Retina (tissue), 1 donor: ENCODE measurements at regions not wholly inside any gene's neighbourhood (a gene's known extent, or its start where the extent isn't known, plus 50 kb on each side); places are given as distances from the start of the nearest gene placed in this dataset.

Experiments
- DNase-seq: peaks from one replicate; pipeline ENCODE4 v3.0.0-alpha.2; 2016

DNA sequence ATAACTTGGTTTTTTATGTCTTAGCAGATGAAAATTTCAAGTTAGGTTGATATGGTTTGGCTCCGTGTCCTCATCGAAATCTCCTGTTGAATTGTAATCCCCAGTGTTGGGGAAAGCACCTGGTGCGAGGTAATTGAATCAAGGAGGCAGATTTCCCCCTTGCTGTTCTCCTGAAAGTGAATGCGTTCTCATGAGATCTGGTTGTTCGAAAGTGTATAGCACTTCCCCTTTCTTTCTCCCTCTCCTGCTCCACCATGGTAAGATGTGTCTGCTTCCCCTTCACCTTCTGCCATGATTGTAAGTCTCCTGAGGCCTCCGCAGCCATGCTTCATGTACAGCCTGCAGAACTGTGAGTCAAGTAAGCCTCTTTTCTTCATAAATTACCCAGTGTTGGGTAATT, 242.1 kb upstream of the TNP1 start:
- DNase-seq, result no peak

DNA sequence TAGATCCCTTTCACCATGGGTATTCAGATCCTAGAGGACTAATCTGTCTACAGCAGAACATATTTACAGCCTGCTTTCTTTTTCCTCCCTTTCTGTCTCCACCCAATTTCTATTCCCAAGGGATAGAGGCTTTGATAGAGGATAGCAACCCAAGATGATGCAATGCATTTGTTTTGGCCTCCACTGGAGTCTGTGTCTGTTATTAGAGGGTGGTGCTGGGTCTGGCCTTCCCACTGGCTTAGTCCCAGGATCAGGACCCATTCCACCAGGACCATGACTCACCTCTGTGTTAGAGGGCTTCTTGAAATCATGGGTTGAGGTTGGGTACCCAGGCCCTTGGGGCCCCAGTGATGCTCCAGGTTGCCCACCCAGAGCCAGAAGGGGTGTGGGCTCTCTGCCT, 239.7 kb upstream of the TNP1 start:
- no peak for DNase-seq

DNA sequence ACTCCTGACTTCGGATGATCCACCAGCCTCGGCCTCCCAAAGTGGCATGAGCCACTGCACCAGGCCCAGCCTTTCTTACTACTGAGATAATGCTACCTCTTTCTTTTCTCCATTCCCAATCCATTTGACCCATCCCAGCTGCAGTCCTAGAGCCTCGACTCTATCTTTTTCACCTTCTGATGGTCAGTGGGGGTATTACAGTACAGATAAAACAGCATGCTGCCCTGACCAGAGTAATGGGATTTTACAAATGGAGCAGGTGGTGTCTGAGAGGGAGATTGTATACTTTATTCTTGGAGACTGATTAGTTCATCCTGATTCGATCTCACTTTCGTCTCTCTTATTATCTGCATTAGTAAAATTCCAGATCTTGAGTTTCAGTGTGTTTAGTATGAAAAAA, 238.6 kb upstream of the TNP1 start:
- DNase-seq, result no peak

DNA sequence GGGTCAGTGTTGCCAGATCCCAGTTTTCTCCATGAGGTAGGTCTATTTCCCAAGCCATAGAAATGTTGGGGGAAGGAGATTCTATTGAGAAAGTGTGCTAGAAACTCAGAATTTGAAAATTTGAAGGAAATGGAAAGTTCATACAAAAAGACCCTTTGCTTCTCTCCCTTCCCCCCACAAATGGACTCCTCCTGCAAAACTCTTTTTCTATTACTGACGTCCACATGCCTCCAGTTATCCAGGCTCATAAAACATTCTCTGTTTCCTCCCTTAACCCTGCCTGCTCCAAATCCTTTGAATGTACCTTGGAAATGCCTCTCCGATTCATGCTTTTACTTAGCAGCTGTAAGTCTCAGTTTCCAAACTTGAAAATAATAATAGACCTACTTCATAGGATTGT, 237.5 kb upstream of the TNP1 start:
- no peak for DNase-seq

DNA sequence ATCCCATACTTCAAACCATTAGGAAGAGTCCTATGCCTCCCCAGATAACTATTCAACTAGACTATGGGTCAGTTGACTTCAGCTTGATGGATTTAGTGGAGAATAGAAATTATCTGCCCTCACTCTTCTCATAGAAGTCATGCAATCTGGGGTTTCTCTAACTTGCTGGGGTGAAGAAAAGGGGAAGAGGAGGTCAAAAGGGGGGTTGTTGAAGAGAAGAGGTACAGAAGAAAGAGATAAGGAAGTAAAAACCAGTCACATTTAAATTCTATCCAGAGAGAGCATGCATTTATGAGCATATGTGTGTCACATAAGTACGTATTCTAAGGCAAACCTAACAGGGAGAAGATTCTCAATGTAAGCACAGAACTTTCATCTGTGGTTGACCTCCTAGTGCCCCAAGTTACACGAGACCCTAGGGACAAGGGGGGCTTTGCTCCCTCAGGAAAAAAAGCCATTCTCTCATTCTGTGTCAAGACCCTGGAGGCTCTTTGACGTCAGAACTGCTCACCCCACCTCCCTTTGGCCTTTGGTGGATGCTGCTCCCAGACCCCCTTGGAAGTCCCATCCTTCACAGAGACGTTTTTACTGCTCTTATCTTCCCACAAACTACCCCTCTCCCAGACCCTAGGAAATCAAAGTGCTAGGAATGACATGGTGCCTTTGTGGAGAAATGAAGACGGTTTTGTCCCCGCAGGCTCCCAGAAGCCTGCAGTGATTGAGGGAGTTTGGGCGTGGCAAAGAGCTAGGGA, 236.8 kb upstream of the TNP1 start:
- DNase-seq, result no peak

DNA sequence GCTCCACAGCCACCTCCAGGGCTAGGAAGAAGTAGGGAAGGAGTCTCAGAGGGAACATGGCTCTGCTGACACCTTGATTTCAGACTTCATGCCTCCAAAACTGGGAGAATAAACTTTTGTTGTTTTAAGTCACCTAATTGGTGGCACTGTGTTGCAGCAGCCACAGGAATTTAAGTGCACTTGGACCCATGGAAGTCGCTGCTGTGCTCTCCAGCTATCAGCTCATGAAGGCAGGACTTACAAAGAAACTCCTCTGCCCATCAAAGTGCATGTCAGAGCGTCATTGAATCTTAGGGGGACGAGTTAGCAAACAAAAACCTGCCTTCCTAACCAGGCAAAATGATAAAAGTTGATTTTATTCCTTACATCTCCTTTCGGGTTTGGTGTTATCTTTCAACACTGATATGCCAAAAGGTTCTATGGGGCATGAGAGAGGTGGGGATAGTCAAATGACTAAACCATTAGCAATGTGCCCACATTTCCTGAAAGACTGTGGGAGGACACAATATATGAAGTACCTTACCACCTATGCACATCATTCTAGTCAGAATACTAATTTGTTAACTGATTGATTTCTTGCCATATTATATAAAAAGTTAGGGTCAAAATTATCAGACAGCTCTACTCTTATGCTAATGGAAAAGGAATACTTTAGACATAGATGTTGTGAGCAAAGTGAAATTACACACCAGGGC, 235.8 kb upstream of the TNP1 start:
- no peak for DNase-seq

DNA sequence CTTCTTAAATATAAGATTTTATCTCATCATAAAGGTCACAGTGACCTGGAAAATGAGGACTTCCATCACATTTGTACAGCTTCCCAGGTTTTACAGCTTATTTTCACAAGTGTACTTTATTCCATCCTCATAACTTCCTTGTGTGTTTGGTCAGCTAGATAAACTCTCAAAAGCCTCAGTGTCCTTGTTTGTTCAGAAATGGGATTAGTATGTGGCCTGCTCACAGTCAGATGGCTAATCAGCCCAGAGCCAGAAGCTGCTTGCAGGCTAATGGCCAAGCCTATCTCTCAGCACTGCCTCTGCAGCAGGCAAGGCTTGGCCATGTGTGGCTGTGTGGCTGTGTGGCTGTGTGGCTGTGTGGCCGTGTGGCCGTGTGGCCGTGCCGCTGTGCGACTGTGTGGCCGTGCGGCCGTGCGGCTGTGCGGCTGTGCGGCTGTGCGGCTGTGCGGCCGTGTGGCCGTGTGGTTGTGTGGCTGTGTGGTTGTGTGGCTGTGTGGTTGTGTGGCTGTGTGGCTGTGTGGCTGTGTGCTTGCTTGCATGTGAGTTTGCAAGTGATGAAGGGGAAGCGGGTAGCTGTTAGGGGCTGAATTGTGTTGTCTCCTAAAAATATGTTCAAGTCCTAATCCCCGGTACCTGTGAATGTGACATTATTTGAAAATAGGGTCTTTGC, 233.0 kb upstream of the TNP1 start:
- no peak for DNase-seq

DNA sequence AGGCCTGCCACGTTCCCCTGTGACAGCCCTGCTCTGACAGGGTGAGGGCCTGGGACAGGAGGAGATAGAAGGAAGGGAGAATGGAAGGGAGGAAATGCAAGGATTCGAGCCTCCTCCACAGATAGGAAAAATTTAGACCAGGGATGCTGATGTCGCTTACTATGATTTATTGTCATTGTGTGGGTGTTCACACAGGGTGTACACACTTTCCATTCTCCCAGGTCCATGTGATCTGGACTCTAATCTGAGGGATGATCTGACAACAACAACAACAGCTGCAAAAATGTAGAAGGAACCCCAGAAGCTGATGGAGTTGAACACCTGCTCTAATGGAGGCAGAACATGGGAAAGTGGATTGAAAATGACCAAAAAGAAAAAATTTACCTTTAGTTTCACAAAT, 231.7 kb upstream of the TNP1 start:
- DNase-seq, result no peak

DNA sequence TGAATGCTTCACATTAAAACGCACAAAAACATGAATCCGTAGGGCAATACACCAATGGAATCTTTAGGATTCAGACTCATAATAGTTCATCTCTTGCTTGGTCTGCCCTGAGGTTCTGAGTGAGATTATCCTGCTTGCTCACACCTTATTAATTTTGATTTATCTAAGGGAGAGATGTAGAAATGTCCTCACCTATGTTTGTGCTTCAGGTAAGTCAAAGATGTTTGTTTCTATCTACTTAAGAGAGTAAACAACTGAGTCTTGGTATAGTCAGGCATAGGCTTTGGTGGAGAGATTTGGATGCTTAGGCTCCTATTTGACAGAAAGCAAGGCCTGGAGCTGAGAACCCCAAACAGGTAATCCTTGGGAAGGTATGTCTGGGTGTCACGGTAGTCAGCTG, 231.0 kb upstream of the TNP1 start:
- DNase-seq, result no peak

DNA sequence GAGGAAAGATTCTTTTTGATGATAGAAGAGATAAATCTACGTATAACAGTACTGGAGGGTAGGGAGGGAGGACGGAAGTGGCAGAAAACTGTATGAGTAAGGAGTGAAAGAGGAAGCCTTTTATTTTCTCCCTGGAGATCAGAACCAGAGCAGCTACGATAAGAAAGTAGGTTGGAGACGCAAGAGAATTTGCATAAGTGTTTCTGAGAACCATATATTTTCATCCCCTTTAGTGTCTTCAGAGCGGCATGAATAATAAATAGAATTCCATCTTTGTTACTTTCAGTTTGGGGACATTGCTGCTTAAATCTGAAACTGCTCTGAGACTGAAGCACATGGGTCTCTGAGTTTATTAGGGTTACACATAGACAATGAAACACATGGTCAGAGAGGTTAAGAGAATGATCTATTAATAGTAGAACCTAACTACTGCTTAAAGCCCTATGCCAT, 230.2 kb upstream of the TNP1 start:
- no peak for DNase-seq

DNA sequence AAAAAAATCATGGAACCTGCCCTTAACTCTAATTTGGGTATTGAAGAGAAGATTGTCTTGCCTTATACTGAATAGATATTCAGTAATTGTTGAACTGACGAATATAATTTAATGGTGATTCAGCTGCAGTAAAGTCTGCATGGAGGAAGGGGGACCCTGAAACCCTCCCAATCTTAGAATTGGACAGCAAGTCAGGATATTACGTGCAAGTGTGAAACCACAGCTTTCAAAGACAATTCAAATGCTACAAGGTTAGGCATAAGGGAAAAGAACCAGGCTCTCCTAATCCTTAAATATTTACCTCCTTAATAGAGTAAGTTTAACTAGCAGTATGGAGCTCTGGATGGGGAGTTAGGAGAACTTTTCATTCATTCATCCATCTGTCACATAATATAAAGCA, 226.9 kb upstream of the TNP1 start:
- no peak for DNase-seq

DNA sequence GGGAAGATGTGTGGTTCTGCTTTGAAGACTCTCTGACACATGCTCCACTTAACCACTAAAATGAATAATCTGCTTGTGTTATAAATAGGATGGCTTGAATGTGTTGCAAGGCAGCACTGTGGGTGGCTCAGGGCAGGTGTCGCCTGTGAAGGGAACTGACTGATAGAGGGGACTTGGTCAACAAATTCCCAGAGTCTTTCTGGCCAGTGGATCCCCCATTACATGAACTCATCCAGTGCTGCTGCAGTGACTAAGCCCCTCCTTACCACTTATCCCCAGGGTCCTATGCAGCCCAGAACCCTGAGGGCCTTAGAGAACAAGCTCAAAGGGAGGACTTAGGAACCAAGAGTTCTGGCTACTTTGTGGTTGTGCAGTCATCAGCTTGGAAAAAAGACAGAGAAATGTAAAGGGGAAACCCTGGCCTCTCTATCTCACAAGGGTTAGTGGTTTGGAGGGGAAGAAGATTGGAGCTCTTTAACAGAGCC, 226.2 kb upstream of the TNP1 start:
- no peak for DNase-seq

DNA sequence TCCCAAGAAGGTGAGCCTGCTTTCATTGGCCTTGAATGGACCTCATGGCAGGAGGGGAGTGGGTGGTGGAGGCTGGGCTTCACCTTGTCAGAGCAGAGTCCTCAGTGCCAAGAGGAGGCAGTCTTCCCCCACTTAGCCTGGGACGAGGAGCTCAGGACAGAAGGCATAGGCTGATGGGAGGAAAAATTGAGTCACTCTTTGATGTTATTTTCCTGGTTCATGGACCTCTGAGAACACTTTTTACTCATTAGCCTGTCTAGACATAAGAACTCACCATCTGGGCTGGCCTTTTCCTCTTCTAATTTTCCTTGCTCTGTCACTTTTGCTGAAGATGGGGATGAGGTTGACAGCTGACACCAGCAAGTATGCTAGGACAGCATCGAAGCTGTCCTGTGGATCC, 225.7 kb upstream of the TNP1 start:
- DNase-seq, result no peak

DNA sequence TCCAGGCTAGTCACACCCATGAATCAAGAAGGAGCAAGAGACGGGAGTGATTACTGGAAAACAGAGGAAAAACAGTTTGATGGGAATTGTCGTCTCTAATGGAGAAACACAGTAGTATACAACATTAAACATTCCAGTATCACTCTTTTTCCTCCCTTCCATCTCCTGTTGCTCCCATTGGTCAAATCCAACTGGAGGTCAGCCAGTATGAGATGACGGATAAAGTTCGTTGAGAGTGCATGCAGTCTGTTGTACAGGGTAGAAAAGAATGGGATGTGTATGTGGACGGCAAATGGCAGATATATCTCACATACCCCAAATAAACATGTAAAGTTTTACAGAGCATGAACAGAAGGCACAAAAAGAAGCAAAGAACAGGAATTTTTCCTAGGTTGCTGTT, 221.9 kb upstream of the TNP1 start:
- no peak for DNase-seq

DNA sequence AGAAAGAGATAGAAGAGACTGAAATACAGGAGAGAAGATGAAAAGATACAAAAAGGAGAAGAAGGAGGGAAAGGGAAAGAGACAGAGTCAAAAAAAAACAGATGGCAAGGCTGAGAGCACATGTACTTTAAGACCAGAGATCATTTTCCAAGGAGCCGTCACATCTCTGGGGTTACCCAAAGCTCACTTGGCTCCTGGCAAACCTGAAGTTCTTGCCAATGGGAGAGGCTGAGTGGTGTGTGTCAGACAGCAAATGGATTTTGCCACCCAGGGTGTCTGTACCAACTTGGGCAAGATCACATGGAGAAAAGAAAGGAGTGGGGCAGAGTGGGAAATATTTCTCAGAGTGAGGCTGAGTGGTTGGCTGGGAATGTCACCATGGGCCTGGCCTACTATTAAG, 219.3 kb upstream of the TNP1 start:
- no peak for DNase-seq

DNA sequence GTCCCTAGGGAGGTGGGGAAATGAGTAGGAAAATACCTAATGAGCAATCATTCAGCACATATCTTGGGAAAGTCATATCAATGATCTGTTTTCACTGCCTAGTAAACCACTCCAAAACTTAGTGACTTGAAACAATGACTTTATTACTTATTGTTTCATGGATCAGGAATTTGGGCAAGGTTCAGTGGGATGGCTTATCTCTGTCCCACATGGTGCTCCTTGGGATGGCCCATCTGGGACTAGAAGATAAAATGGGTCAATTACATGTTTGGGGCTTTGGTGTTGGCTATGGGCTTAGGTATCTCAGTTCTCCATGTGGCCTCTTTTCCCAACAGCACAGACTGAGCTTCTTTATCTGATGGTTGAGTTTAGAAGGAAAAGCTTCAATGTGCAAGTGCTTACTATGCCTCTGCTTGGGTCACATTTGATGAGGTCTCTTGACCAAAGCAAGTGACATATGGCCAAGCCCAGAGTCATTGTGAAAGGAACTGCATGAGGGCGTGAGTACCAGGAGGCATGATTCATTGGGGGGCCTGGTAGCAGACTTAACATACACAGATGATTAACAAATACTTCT, 218.1 kb upstream of the TNP1 start:
- DNase-seq, result no peak

DNA sequence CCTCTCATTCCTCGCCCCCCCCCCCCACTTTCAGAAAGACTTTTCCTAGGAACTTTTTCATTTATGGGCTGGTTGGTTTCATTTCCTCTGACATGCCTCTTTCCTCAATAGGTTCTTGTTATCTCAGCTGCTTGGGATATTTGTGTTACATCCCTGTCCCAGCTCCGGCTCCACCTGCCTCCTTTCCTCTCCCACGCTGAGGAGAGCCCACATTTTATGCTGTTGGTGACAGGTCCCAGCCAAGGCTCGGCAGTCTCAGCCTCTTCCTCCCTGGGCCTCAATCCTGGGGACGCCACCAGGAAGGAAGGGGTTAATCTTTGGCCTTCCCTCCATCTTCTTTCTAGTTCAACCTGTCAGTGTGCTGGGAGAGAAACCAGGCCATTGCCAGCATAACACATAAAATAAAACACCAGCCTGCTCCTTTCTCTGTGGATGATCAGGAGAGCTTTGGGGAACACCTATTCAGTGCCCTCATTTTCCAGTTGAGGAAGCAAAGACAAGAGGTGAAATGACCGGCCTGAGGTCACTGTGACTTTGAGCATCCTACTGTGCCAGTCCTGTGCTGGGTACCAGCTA, 216.9 kb upstream of the TNP1 start:
- DNase-seq, result no peak

DNA sequence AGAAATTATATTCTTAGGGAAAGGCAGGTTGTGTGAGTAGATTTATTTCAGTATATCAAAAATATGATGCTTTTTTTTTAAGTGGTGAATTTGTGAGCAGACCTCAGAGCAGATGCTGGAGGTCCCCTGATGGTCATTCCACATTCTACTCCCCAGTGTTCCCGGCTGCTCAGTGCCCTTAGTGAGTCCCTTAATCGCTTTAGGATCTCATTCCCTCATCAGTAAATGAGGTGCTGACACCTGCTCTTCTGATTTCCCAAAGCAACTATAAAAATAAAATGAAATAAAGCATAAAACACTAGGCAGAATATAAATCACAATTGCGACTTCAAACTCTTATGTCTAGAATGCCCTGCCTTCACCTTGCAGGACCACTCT, 216.2 kb upstream of the TNP1 start:
- DNase-seq, result no peak

DNA sequence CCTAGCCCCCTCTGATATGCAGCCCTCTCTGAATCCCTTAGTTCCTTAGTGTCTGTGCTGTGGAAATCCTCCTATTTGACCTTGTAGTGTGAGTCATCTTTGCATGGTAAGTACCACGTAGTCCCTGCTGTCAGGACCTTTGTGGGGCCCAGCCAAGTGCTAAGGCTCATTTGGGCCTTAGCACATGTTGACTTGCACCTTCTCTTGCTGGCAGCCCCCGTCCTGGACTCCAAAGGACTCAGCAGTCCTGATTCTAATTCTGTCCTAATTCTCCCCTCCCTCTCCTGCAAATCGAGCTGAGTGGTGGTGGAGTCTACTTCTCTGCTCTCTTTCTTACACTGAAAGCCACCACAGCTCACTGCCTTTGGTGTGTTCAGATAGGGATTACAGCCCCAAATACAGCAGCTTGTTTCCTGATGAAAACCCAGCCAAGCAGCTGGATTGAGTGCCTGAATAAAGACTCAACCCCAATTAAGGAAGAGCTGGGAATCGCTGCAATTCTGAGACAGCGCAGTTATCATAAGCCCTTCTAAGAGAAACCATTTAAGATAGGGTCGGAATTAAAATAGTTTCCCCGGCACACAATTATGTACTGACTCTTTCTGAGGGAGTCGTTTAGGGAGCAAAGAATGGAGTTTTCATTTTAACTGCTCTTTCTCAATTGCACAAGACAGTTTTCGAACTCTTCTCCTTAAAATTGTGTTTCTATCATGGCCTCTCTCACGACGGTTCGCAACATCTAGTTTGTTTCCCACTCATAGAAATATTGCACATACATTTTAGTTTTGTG, 215.6 kb upstream of the TNP1 start:
- DNase-seq, result no peak

DNA sequence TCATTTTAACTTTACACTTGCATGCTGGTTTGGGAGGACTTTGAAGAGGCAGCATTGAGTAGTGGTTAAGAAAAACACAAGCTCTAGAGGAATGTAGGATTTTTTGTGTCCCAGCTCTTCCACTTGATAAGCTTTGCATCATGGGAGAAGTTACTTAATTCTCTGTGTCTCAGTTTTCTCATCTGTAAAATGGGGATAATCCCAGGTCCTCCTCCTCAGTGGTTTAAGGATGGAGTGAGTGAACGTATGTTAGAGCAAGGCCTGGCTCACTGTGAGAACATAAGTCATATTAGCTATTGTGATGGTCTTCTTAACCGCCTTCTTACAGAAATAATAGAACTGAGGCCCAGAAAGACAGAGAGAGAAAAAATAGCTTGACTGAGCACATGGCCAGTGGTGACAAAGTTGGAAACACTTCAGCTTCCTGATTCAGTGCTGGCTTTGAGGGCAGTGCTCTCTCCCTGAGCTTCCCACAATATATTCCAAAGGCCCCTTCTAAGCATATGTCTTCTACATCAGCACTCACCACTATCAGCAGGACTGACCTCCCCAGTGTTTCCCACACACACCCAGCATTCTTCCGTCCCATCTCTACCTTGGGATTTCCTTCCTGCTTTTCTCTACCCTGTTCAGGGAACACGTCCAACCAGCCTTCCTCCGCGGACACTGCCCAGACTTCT, 214.9 kb upstream of the TNP1 start:
- no peak for DNase-seq

DNA sequence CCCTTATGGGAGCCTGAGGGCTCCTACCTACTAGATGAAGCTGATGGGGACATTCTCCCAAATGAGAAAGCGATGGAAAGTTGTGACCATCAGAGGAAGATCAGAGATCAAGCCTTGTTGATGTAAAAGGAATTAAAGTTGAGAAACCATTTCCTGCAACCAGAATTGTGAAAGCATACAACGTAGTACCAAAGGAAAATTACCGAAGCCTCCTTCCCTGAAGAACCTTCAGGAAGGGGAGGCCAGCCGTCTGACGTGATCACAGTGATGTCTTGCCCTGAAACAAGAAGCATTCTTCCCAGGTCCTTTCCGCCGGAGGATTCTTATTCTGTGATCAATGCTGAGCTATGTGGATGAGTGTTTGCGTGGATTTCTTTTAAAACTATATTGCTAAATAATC, 211.6 kb upstream of the TNP1 start:
- no peak for DNase-seq

DNA sequence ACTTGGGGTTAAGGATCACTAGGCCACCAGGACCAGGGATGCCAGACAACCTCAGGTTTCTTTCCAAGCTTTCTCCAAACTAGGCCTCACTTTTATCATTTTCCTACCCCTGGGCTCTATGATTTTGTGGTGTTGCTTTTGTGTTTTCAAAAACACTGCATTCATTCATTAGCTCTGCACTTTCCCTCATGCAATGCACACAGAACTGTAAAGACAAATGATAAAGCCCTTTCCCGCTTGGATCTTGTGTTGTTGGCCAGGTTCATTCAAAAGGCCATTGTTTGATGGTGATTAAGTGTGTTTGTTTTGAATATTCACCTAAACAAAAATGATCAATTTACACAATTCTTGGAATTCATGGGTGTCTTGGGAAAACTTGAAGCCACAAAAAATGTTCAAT, 210.7 kb upstream of the TNP1 start:
- no peak for DNase-seq
